ENCODE measurements at regions not wholly inside any gene's neighbourhood (a gene's known extent, or its start where the extent isn't known, plus 50 kb on each side); places are given as distances from the start of the nearest gene placed in this dataset.

GRCh38 chr4:147367891-147368290 is 113.0 kb upstream of the EDNRA start:
- Histone ChIP-seq H3K4me1 (ENCODE audit: insufficient read depth, low read length) (no peaks in the 10 kb centered on the region), H3K4me3 (ENCODE audit: low read length) (no peak overlapping the region), H3K27me3 (ENCODE audit: insufficient read depth, low read length) (no peaks in the 10 kb centered on the region), H3K9me3 (ENCODE audit: low read depth, low read length) (no peaks in the 10 kb centered on the region)

GRCh38 chr4:147368948-147369347 is 111.9 kb upstream of the EDNRA start:
- Histone ChIP-seq H3K9me3 (ENCODE audit: low read depth, low read length) (no peaks in the 10 kb centered on the region), H3K4me3 (ENCODE audit: low read length) (no peak overlapping the region), H3K27me3 (ENCODE audit: insufficient read depth, low read length) (no peaks in the 10 kb centered on the region), H3K4me1 (ENCODE audit: insufficient read depth, low read length) (no peaks in the 10 kb centered on the region)

GRCh38 chr4:147370473-147370872 is 110.4 kb upstream of the EDNRA start:
- Histone ChIP-seq H3K4me1 (ENCODE audit: insufficient read depth, low read length) (no peaks in the 10 kb centered on the region), H3K27me3 (ENCODE audit: insufficient read depth, low read length) (no peaks in the 10 kb centered on the region), H3K9me3 (ENCODE audit: low read depth, low read length) (no peaks in the 10 kb centered on the region), H3K4me3 (ENCODE audit: low read length) (no peak overlapping the region)

GRCh38 chr4:147370881-147371280 is 110.0 kb upstream of the EDNRA start:
- Histone ChIP-seq H3K4me3 (ENCODE audit: low read length) (no peak overlapping the region), H3K9me3 (ENCODE audit: low read depth, low read length) (no peaks in the 10 kb centered on the region), H3K4me1 (ENCODE audit: insufficient read depth, low read length) (no peaks in the 10 kb centered on the region)

GRCh38 chr4:147371661-147372060 is 109.2 kb upstream of the EDNRA start:
- Histone ChIP-seq H3K4me3 (ENCODE audit: low read length) (no peak overlapping the region), H3K27me3 (ENCODE audit: insufficient read depth, low read length) (no peaks in the 10 kb centered on the region), H3K4me1 (ENCODE audit: insufficient read depth, low read length) (no peaks in the 10 kb centered on the region), H3K9me3 (ENCODE audit: low read depth, low read length) (no peaks in the 10 kb centered on the region)

More at GRCh38 chr4:147370881-147371280, 110.0 kb upstream of the EDNRA start:
- no peaks in the 10 kb centered on the region for H3K27me3 ChIP-seq (ENCODE audit: insufficient read depth, low read length)

- Histone ChIP-seq H3K9me3 (ENCODE audit: low read depth, low read length) (no peaks in the 10 kb centered on the region), H3K4me1 (ENCODE audit: insufficient read depth, low read length) (no peaks in the 10 kb centered on the region), H3K27me3 (ENCODE audit: insufficient read depth, low read length) (no peaks in the 10 kb centered on the region)
Measured at GRCh38 chr4:147378780-147379179, 102.1 kb upstream of the EDNRA start.

GRCh38 chr4:147381749-147382148 is 99.1 kb upstream of the EDNRA start:
- H3K9me3 ChIP-seq (ENCODE audit: low read depth, low read length) = no peaks in the 10 kb centered on the region
- no peaks in the 10 kb centered on the region for H3K4me1 ChIP-seq (ENCODE audit: insufficient read depth, low read length)
- no peaks in the 10 kb centered on the region for H3K27me3 ChIP-seq (ENCODE audit: insufficient read depth, low read length)
- H3K4me3 ChIP-seq (ENCODE audit: low read length) = no peak overlapping the region

More at GRCh38 chr4:147378780-147379179, 102.1 kb upstream of the EDNRA start:
- no peak overlapping the region for H3K4me3 ChIP-seq (ENCODE audit: low read length)

- Histone ChIP-seq H3K4me3 (ENCODE audit: low read length) (no peak overlapping the region), H3K9me3 (ENCODE audit: low read depth, low read length) (no peaks in the 10 kb centered on the region), H3K4me1 (ENCODE audit: insufficient read depth, low read length) (no peaks in the 10 kb centered on the region), H3K27me3 (ENCODE audit: insufficient read depth, low read length) (no peaks in the 10 kb centered on the region)
Measured at GRCh38 chr4:147388018-147388417, 92.9 kb upstream of the EDNRA start.

- Histone ChIP-seq H3K27me3 (ENCODE audit: insufficient read depth, low read length) (no peaks in the 10 kb centered on the region), H3K4me3 (ENCODE audit: low read length) (no peak overlapping the region), H3K9me3 (ENCODE audit: low read depth, low read length) (no peaks in the 10 kb centered on the region), H3K4me1 (ENCODE audit: insufficient read depth, low read length) (no peaks in the 10 kb centered on the region)
Measured at GRCh38 chr4:147396105-147396504, 84.8 kb upstream of the EDNRA start.

- H3K4me3 ChIP-seq (ENCODE audit: low read length) = no peak overlapping the region
- H3K9me3 ChIP-seq (ENCODE audit: low read depth, low read length) = no peaks in the 10 kb centered on the region
- H3K27me3 ChIP-seq (ENCODE audit: insufficient read depth, low read length) = no peaks in the 10 kb centered on the region
Measured at GRCh38 chr4:147398556-147398955, 82.3 kb upstream of the EDNRA start.

GRCh38 chr4:147400721-147401120 is 80.2 kb upstream of the EDNRA start:
- Histone ChIP-seq H3K27me3 (ENCODE audit: insufficient read depth, low read length) (no peaks in the 10 kb centered on the region), H3K9me3 (ENCODE audit: low read depth, low read length) (no peaks in the 10 kb centered on the region), H3K4me3 (ENCODE audit: low read length) (no peak overlapping the region), H3K4me1 (ENCODE audit: insufficient read depth, low read length) (no peaks in the 10 kb centered on the region)

More at GRCh38 chr4:147398556-147398955, 82.3 kb upstream of the EDNRA start:
- no peaks in the 10 kb centered on the region for H3K4me1 ChIP-seq (ENCODE audit: insufficient read depth, low read length)

GRCh38 chr4:147401221-147401620 is 79.7 kb upstream of the EDNRA start:
- H3K27me3 ChIP-seq (ENCODE audit: insufficient read depth, low read length) = no peaks in the 10 kb centered on the region

GRCh38 chr4:147407261-147408045 is 73.4 kb upstream of the EDNRA start:
- Histone ChIP-seq H3K4me3 (ENCODE audit: low read length) (no peak overlapping the region), H3K4me1 (ENCODE audit: insufficient read depth, low read length) (no peaks in the 10 kb centered on the region), H3K9me3 (ENCODE audit: low read depth, low read length) (no peaks in the 10 kb centered on the region), H3K27me3 (ENCODE audit: insufficient read depth, low read length) (no peaks in the 10 kb centered on the region)

More at GRCh38 chr4:147401221-147401620, 79.7 kb upstream of the EDNRA start:
- Histone ChIP-seq H3K4me1 (ENCODE audit: insufficient read depth, low read length) (no peaks in the 10 kb centered on the region), H3K9me3 (ENCODE audit: low read depth, low read length) (no peaks in the 10 kb centered on the region), H3K4me3 (ENCODE audit: low read length) (no peak overlapping the region)

- Histone ChIP-seq H3K4me3 (ENCODE audit: low read length) (no peak overlapping the region), H3K9me3 (ENCODE audit: low read depth, low read length) (no peaks in the 10 kb centered on the region), H3K27me3 (ENCODE audit: insufficient read depth, low read length) (no peaks in the 10 kb centered on the region), H3K4me1 (ENCODE audit: insufficient read depth, low read length) (no peaks in the 10 kb centered on the region)
Measured at GRCh38 chr4:147408189-147408588, 72.7 kb upstream of the EDNRA start.

- Histone ChIP-seq H3K4me1 (ENCODE audit: insufficient read depth, low read length) (no peaks in the 10 kb centered on the region), H3K27me3 (ENCODE audit: insufficient read depth, low read length) (no peaks in the 10 kb centered on the region), H3K9me3 (ENCODE audit: low read depth, low read length) (no peaks in the 10 kb centered on the region), H3K4me3 (ENCODE audit: low read length) (no peak overlapping the region)
Measured at GRCh38 chr4:147409350-147409749, 71.5 kb upstream of the EDNRA start.

GRCh38 chr4:147418226-147418625 is 62.7 kb upstream of the EDNRA start:
- H3K4me3 ChIP-seq (ENCODE audit: low read length) = no peak overlapping the region
- H3K4me1 ChIP-seq (ENCODE audit: insufficient read depth, low read length) = no peaks in the 10 kb centered on the region
- H3K27me3 ChIP-seq (ENCODE audit: insufficient read depth, low read length) = peaks cover 2% of the 10 kb centered on the region
- no peaks in the 10 kb centered on the region for H3K9me3 ChIP-seq (ENCODE audit: low read depth, low read length)
